Embryonic facial prominence (tissue), 1 donor: ENCODE measurements at regions not wholly inside any gene's neighbourhood (a gene's known extent, or its start where the extent isn't known, plus 50 kb on each side); places are given as distances from the start of the nearest gene placed in this dataset.

ENCODE experiments used
- DNase-seq: peaks from one replicate; pipeline ENCODE4 v3.0.0-alpha.2; 2016; ENCODE audit errors: extremely low spot score

- DNase-seq = no peak
These were observed 282.4 kb downstream of the HLX start for GRCh38 chr1:221161571-221162041.

DNA sequence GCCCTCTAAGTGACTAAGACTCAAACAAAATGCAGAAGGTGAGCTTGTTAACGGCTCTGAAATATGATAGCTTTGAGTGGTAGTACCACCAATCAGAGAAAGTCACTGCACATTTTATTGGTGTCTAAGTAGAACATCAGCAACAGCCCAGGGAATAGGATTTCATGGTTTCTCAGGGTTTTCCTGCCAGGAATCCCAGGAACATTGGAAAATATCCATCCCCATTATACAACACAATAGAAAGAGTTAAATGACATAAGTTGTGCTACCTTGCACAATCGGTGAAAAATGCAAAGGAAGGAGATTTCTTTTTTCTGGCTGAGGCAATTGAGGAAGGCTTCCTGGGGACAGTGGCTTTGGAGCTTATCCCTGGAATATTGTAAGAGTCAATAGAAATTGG lies 283.1 kb downstream of the HLX start:
- DNase-seq = no peak

- no peak for DNase-seq
These were observed 283.7 kb downstream of the HLX start for GRCh38 chr1:221162939-221163338.

GRCh38 chr1:221164029-221164428 lies 284.8 kb downstream of the HLX start:
- no peak for DNase-seq

- DNase-seq = no peak
These were observed 286.0 kb downstream of the HLX start for GRCh38 chr1:221164951-221165838.

- DNase-seq = no peak
These were observed 286.7 kb downstream of the HLX start for GRCh38 chr1:221165839-221166500.

DNA sequence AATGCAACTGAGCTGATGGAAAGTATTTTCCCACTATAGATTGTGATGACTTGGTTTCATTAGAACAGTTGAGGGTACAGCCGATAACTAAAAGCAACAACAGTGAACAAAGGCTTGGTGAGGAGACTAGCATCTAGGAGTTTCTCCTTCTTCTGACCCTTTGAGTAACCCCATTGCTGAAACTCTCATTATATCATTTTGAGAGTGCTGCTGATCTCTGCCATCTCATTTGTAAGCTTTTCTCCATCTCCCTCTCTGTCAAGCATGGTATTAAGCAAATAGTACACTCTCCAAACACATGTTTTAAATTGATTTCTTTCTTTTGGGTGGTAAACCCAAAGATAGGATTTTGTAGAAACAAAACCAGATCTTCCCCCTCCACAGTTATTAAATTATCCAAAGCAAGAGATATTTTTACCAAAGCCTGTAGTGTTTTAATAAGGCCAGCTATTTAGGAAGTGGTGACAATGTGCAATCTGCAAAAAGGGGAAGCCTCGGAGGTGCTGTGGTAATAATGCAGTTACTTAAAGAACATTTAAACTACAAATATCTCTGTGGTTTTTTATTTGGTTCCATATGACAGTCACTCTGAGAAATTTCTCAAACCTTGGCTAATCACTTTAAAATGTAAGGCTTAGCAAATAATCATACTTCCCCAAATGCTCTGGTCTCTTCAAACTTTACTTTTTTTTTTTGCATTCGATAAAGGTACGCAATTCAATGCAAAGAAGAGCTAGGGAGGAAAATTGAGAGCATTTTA lies 287.5 kb downstream of the HLX start:
- DNase-seq = no peak

DNA sequence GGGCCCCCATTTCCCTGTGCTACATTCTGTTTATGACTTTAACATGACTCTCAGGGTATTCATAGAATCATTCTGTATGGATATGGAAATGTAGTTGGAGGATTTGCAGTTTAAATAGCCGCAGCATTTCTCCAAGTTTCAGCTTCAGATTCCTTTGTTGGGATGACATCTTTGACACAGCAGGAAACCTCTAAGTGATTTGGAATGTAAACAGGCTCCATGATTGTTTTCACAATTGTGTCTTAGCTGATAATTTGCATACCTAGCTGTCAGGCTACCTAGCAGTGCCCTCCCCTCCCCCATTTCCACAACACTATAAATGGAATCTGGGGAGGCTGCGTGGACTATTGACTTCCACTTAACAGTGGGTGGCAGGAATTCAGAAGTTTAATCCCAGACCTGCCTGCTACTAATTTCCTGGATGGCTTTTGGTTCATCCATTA lies 290.2 kb downstream of the HLX start:
- DNase-seq = no peak

- DNase-seq = no peak
These were observed 290.9 kb downstream of the HLX start for GRCh38 chr1:221170171-221170570.

DNA sequence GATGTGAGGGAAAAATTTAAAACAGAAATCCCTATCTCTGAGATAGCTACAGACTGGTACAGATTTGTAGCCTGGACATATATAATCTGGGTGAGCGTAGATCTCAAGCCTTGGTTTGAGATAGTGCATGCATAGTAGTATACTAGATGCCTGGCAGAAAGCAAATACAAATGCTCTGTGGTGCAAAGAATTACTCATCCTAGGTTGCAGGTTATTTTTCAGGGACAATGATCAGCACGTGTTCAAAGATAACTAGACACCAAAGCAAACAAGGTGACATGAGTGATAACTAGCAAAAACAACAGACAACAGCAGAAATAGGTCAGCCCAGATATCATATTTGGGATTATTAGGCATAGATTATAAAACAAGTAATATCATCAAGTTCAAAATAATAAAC lies 292.5 kb downstream of the HLX start:
- no peak for DNase-seq

DNA sequence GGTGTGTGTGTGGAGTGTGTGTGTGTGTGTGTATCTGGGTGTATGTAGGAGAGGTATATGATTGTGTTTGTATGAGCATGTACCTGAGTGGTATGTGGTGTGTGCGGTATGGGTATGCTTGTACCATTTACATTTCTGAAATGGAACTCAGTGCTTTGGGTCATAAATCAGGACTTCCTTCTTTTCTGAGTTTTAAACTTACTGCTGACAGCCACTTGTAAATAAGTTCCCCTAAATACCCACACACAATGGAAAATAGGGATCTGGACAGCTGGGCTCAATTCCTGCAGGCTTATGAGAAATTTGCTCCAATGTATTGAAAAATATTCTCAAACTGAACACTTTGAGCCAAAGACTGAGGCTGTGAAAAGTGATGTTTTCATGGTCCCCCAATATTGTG lies 293.6 kb downstream of the HLX start:
- no peak for DNase-seq

DNA sequence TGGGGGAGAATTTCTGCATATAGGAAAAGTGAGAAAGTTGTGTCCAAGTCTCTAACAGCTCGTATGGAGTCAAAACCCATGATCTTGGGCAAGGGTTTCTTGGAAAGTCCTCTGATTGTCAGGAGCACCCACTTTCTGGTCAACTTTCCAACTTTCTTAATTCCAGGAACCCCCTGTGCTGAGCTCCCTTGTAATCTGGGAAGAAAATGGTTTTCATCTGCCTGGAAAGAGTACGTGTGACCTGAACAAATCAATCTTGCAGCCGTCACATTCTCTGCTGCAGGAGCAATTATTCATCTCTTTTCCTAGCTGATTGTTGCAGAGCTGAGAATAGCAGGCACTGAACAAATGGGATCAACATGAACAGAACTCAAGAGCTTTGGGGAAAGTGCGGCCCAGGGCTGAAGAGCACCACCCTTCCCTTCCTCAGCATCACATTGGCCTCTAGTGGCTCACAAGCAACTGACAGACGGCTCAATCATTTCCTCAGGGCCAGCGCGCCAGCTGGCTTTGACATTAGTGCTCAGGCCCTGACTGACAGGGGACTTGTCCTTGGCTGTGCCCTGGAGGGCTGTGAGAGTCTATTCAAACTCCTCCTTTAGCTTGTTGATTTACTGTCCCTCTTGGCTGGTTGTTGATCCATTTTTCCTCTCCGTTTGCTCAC lies 295.2 kb downstream of the HLX start:
- DNase-seq = no peak

DNA sequence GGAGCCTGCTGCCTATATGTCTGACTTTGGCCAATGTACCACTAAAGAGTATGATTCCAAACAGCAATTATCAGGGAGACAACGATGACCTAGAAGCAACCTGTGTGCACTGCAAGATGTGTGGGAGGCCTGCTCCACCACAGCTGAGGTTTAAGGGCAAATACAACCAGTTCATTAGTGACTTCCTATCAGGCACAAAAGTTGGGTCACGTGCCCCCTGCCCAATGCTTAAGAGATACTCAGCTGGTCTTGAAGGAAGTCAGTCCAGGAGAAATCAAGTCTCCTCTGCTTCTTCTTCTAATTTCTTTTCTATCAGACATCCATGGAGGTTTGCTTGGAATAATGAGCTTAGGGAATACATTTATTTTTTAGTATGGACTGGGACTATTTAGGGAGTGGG lies 296.0 kb downstream of the HLX start:
- no peak for DNase-seq

DNA sequence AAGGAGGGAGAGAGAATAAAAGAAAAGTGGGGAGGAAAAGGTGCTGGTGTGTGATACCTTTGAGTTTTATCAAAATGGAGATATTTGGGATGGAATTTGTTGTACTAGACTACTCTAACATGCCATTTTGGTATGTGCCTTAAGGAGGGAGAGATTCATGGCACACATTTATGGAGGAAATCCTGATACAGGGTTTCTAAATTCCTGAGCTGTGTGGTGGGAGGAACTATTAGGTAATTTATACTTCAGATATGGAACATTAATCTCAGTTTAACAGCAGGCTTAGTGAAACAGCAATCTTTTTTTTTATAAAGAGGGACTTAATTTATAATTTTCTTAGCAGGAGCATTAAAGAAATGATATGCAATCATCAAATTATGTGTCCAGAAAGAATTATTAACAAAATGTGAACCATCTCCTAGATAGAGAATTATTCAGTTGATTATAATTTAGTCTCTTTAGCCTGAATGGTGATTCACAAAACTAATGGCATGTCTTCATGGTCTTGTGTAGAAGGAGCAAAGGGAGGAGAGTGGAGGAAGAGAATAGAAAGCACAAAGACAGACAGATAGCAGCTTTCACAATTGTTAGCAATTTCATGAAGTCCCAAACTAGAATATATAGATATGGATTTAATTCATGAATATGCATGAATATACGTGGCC lies 301.6 kb downstream of the HLX start:
- DNase-seq = no peak

GRCh38 chr1:221182791-221183533 lies 303.7 kb downstream of the HLX start:
- DNase-seq = no peak

GRCh38 chr1:221184131-221184794 lies 305.0 kb downstream of the HLX start:
- DNase-seq = no peak

DNA sequence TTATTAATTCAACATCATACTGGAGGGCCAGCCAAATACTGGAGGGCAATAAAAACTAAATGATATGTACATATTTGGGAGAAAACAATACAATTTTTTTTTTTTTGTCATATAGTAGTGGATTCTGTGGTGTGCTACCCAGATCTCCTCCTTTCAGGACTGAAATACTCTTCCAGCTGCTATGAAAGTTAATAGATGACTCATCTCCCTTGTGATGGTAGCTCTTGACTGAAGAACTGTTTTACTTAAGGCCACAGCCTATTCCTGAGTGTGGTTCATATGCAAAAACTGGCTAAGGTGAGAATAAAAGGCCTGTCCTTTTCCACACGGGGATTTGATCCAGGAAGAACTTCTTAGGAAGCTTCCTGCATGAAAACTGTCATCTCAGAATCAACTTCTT lies 307.9 kb downstream of the HLX start:
- no peak for DNase-seq

- no peak for DNase-seq
These were observed 309.2 kb downstream of the HLX start for GRCh38 chr1:221188458-221188857.

DNA sequence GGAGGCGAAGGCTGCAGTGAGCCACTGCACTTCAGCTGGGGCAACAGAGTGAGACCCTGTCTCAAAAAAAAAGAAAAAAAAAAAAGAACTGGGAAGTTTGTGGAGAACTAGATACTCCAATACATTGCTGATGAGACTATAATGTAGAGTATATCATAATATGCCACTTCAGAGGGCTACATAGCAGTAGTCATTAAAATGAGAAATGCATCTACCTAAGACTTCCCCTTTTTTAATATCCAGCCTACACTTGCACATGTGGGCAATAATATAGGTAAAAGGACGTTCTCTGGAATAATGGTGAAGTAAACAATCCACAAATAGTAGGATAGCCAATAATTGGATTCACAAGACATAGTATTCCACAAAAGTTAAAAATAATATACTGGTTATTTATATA lies 311.0 kb downstream of the HLX start:
- no peak for DNase-seq

DNA sequence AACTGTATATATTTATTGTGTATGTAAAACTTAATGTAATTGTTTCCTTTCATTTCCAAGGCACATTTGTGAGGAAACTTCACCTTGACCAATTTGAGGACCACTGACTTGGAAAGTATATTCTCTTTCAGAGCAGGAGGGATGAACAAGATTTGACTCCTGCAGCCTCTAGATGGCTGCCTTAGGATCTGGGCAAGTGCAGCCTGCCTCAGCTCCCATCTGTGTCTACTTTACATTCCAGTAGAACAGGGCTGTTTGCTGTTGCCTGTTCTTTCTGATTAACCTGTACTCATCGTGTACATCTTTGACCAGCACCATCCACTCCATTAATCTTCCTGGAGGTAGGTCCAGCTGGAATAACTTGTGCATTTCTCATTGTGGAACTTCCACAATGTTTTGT lies 312.8 kb downstream of the HLX start:
- no peak for DNase-seq
